ENCODE measurements at regions not wholly inside any gene's neighbourhood (a gene's known extent, or its start where the extent isn't known, plus 50 kb on each side); places are given as distances from the start of the nearest gene placed in this dataset.

GRCh38 chr9:71485326-71485725, 283.0 kb downstream of the CEMIP2 start:
- Histone ChIP-seq H3K27me3 (ENCODE audit: low read length) (no peaks in the 10 kb centered on the region), H3K36me3 (ENCODE audit: insufficient read depth, low read length) (no peaks in the 10 kb centered on the region), H4K20me1 (ENCODE audit: insufficient read depth, low read depth, low read length) (no peaks in the 10 kb centered on the region), H3K79me2 (ENCODE audit: low read length) (no peaks in the 10 kb centered on the region), H3K4me1 (ENCODE audit: low read length) (no peaks in the 10 kb centered on the region), H3K9me2 (replicated peaks; ENCODE audit: insufficient read depth, low read length) (no peaks in the 10 kb centered on the region), H3K9me3 (ENCODE audit: low read length) (no peaks in the 10 kb centered on the region), H3K4me2 (ENCODE audit: low read depth, low read length, poor library complexity, severe bottlenecking) (no peak overlapping the region), H2AFZ (ENCODE audit: low read length) (no peak overlapping the region), H3K4me3 (ENCODE audit: low read length) (no peak overlapping the region), H3K9ac (ENCODE audit: low read length) (no peak overlapping the region), H3K27ac (ENCODE audit: low read length) (no peak overlapping the region)
- DNase-seq: no peak

GRCh38 chr9:71483436-71483835, 284.9 kb downstream of the CEMIP2 start:
- Histone ChIP-seq H3K4me2 (ENCODE audit: low read depth, low read length, poor library complexity, severe bottlenecking) (no peak overlapping the region), H3K36me3 (ENCODE audit: insufficient read depth, low read length) (no peaks in the 10 kb centered on the region), H3K9ac (ENCODE audit: low read length) (no peak overlapping the region), H3K9me3 (ENCODE audit: low read length) (no peaks in the 10 kb centered on the region), H3K79me2 (ENCODE audit: low read length) (no peaks in the 10 kb centered on the region), H3K4me1 (ENCODE audit: low read length) (no peaks in the 10 kb centered on the region), H3K27me3 (ENCODE audit: low read length) (no peaks in the 10 kb centered on the region), H3K9me2 (replicated peaks; ENCODE audit: insufficient read depth, low read length) (no peaks in the 10 kb centered on the region), H3K4me3 (ENCODE audit: low read length) (no peak overlapping the region), H2AFZ (ENCODE audit: low read length) (no peak overlapping the region), H3K27ac (ENCODE audit: low read length) (no peak overlapping the region), H4K20me1 (ENCODE audit: insufficient read depth, low read depth, low read length) (no peaks in the 10 kb centered on the region)
- no peak for DNase-seq

- Histone ChIP-seq H3K9ac (ENCODE audit: low read length) (no peak overlapping the region), H2AFZ (ENCODE audit: low read length) (no peak overlapping the region), H4K20me1 (ENCODE audit: insufficient read depth, low read depth, low read length) (no peaks in the 10 kb centered on the region), H3K4me2 (ENCODE audit: low read depth, low read length, poor library complexity, severe bottlenecking) (no peak overlapping the region), H3K4me3 (ENCODE audit: low read length) (no peak overlapping the region), H3K27me3 (ENCODE audit: low read length) (no peaks in the 10 kb centered on the region), H3K4me1 (ENCODE audit: low read length) (no peaks in the 10 kb centered on the region), H3K79me2 (ENCODE audit: low read length) (no peaks in the 10 kb centered on the region), H3K36me3 (ENCODE audit: insufficient read depth, low read length) (no peaks in the 10 kb centered on the region), H3K9me2 (replicated peaks; ENCODE audit: insufficient read depth, low read length) (no peaks in the 10 kb centered on the region), H3K9me3 (ENCODE audit: low read length) (no peaks in the 10 kb centered on the region), H3K27ac (ENCODE audit: low read length) (no peak overlapping the region)
- DNase-seq: no peak
Measured at GRCh38 chr9:71479621-71480020, 288.7 kb downstream of the CEMIP2 start.

- Histone ChIP-seq H3K4me2 (ENCODE audit: low read depth, low read length, poor library complexity, severe bottlenecking) (no peak overlapping the region), H3K36me3 (ENCODE audit: insufficient read depth, low read length) (no peaks in the 10 kb centered on the region), H3K9ac (ENCODE audit: low read length) (no peak overlapping the region), H3K27me3 (ENCODE audit: low read length) (no peaks in the 10 kb centered on the region), H3K27ac (ENCODE audit: low read length) (no peak overlapping the region), H3K4me3 (ENCODE audit: low read length) (no peak overlapping the region), H3K9me3 (ENCODE audit: low read length) (no peaks in the 10 kb centered on the region), H3K79me2 (ENCODE audit: low read length) (no peaks in the 10 kb centered on the region), H4K20me1 (ENCODE audit: insufficient read depth, low read depth, low read length) (no peaks in the 10 kb centered on the region), H2AFZ (ENCODE audit: low read length) (no peak overlapping the region), H3K4me1 (ENCODE audit: low read length) (no peaks in the 10 kb centered on the region), H3K9me2 (replicated peaks; ENCODE audit: insufficient read depth, low read length) (no peaks in the 10 kb centered on the region)
- no peak for DNase-seq
Measured at GRCh38 chr9:71472400-71472799, 295.9 kb downstream of the CEMIP2 start.

GRCh38 chr9:71465392-71465791, 302.9 kb downstream of the CEMIP2 start:
- Histone ChIP-seq H3K9me3 (ENCODE audit: low read length) (no peaks in the 10 kb centered on the region), H3K79me2 (ENCODE audit: low read length) (no peaks in the 10 kb centered on the region), H3K9ac (ENCODE audit: low read length) (no peak overlapping the region), H3K4me3 (ENCODE audit: low read length) (no peak overlapping the region), H4K20me1 (ENCODE audit: insufficient read depth, low read depth, low read length) (no peaks in the 10 kb centered on the region), H3K4me1 (ENCODE audit: low read length) (no peaks in the 10 kb centered on the region), H3K27ac (ENCODE audit: low read length) (no peak overlapping the region), H3K9me2 (replicated peaks; ENCODE audit: insufficient read depth, low read length) (no peaks in the 10 kb centered on the region), H3K27me3 (ENCODE audit: low read length) (no peaks in the 10 kb centered on the region), H3K36me3 (ENCODE audit: insufficient read depth, low read length) (no peaks in the 10 kb centered on the region), H3K4me2 (ENCODE audit: low read depth, low read length, poor library complexity, severe bottlenecking) (no peak overlapping the region), H2AFZ (ENCODE audit: low read length) (no peak overlapping the region)
- DNase-seq: no peak

GRCh38 chr9:71459082-71459481, 309.2 kb downstream of the CEMIP2 start:
- H4K20me1 ChIP-seq (ENCODE audit: insufficient read depth, low read depth, low read length): no peaks in the 10 kb centered on the region
- DNase-seq: no peak
- no peaks in the 10 kb centered on the region for H3K36me3 ChIP-seq (ENCODE audit: insufficient read depth, low read length)
- no peak overlapping the region for H3K4me2 ChIP-seq (ENCODE audit: low read depth, low read length, poor library complexity, severe bottlenecking)
- H2AFZ ChIP-seq (ENCODE audit: low read length): no peak overlapping the region
- no peaks in the 10 kb centered on the region for H3K4me1 ChIP-seq (ENCODE audit: low read length)
- H3K9me3 ChIP-seq (ENCODE audit: low read length): no peaks in the 10 kb centered on the region
- no peak overlapping the region for H3K27ac ChIP-seq (ENCODE audit: low read length)
- no peaks in the 10 kb centered on the region for H3K27me3 ChIP-seq (ENCODE audit: low read length)
- H3K9me2 ChIP-seq (replicated peaks; ENCODE audit: insufficient read depth, low read length): no peaks in the 10 kb centered on the region
- no peaks in the 10 kb centered on the region for H3K79me2 ChIP-seq (ENCODE audit: low read length)
- no peak overlapping the region for H3K9ac ChIP-seq (ENCODE audit: low read length)
- H3K4me3 ChIP-seq (ENCODE audit: low read length): no peak overlapping the region

DNA sequence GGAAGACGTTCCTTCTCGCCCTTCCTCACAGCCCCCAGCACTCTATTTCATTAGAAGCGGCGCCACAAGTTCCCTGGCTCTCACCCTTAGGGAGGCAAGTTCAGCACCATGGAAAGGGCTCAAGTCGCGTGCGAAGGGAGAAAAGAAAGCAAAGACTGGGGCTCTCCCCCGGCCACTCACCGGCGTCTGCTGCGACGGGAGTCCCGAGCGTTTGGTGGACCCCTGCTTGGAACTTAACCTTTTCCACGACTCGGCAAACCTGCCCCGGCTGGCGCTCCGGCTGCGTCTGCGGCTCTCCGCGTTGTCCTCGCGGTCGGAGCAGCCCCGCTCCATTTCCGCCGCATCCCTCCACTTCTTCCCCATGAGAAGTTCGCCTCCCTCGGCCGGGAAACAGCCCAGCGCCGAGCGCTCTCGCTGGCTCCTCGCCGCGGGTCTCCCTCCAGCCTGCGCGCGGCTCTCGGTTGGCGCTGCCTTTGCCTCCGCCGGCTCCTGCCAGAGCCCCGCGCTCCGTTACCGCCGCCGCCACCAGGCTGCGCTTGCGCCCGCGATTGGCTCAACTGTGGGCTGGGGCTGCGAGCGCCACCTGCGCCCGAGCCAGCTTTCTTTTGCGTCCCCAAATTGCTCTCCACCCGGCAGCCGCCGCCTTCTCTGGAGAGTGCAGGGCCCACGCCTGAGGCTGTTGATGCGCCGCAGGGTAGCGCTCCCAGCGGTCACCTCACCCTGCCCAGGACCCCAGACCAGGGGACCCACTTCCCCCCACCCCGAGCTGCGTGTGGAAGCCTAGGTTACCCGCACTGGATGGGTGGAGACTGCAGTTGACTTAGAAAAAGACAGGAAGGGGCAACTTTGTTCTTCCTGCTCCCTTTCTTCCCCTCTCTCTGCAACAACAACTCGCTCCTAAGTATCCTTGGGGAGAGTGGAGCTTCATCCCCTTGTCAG, 321.6 kb downstream of the CEMIP2 start:
- H3K79me2 ChIP-seq (ENCODE audit: low read length): no peaks in the 10 kb centered on the region
- DNase-seq: no peak
- H3K4me2 ChIP-seq (ENCODE audit: low read depth, low read length, poor library complexity, severe bottlenecking): no peak overlapping the region
- no peaks in the 10 kb centered on the region for H3K4me1 ChIP-seq (ENCODE audit: low read length)
- no peak overlapping the region for H3K9ac ChIP-seq (ENCODE audit: low read length)
- no peaks in the 10 kb centered on the region for H3K9me3 ChIP-seq (ENCODE audit: low read length)
- H3K27me3 ChIP-seq (ENCODE audit: low read length): no peaks in the 10 kb centered on the region
- no peaks in the 10 kb centered on the region for H3K36me3 ChIP-seq (ENCODE audit: insufficient read depth, low read length)
- no peak overlapping the region for H3K4me3 ChIP-seq (ENCODE audit: low read length)
- no peaks in the 10 kb centered on the region for H4K20me1 ChIP-seq (ENCODE audit: insufficient read depth, low read depth, low read length)
- no peak overlapping the region for H2AFZ ChIP-seq (ENCODE audit: low read length)
- H3K27ac ChIP-seq (ENCODE audit: low read length): no peak overlapping the region
- no peaks in the 10 kb centered on the region for H3K9me2 ChIP-seq (replicated peaks; ENCODE audit: insufficient read depth, low read length)

DNA sequence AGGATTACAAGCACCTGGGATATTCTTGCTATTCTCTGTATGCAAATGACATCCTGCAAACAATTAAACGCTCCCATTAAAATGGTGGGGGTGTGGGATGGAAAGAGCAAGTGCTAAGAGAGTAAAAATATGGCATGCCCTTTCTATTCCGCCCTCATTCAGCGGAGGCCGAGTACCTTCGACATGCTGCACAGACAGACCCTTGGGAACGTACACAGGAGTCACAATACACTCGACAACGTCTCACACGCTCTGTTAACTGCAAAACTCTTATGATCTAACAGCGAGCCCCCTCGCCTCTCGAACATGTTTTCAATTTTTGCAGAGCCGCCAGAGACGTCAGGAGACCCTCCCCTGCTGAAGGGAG, 322.2 kb downstream of the CEMIP2 start:
- Histone ChIP-seq H3K9ac (ENCODE audit: low read length) (no peak overlapping the region), H3K9me2 (replicated peaks; ENCODE audit: insufficient read depth, low read length) (no peaks in the 10 kb centered on the region), H3K4me3 (ENCODE audit: low read length) (no peak overlapping the region), H2AFZ (ENCODE audit: low read length) (no peak overlapping the region), H3K4me2 (ENCODE audit: low read depth, low read length, poor library complexity, severe bottlenecking) (no peak overlapping the region), H3K4me1 (ENCODE audit: low read length) (no peaks in the 10 kb centered on the region), H4K20me1 (ENCODE audit: insufficient read depth, low read depth, low read length) (no peaks in the 10 kb centered on the region), H3K36me3 (ENCODE audit: insufficient read depth, low read length) (no peaks in the 10 kb centered on the region), H3K79me2 (ENCODE audit: low read length) (no peaks in the 10 kb centered on the region), H3K27me3 (ENCODE audit: low read length) (no peaks in the 10 kb centered on the region), H3K9me3 (ENCODE audit: low read length) (no peaks in the 10 kb centered on the region), H3K27ac (ENCODE audit: low read length) (no peak overlapping the region)
- DNase-seq: no peak

All from Karpas-422 (cell line).